HG02623 (cell line): ENCODE measurements at regions not wholly inside any gene's neighbourhood (a gene's known extent, or its start where the extent isn't known, plus 50 kb on each side); places are given as distances from the start of the nearest gene placed in this dataset.
"Not testable (repeated sequence)": the region's sequence is repeated elsewhere in the genome, so short reads cannot be mapped to it uniquely, and the experiment has no call there.

Experiments
- ATAC-seq: cut with Tn5 transposase; IDR thresholded peaks from one replicate; pipeline ENCODE4 v1.9.1; 2021; ENCODE audit warnings: moderate library complexity; ENCODE audit not compliant: unreplicated experiment

DNA sequence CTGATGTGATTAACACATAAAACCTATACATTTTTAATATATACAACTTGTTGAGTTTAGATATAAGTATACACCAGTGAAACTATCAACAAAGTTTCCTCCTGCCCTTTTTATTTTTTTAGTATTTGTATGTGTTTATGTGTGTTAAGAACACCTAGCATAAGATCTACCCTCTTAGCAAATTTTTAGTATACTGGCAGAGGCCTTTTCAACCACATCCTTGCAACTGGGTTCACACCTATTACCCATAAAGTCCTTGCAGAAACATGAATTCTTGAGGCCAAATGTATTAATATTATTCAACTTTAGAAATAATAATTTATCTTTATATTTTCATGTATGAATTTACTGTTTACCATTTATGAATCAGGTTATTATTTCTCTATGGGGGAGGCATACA, 119.7 kb upstream of the CRIM1 start:
- no peak for ATAC-seq

DNA sequence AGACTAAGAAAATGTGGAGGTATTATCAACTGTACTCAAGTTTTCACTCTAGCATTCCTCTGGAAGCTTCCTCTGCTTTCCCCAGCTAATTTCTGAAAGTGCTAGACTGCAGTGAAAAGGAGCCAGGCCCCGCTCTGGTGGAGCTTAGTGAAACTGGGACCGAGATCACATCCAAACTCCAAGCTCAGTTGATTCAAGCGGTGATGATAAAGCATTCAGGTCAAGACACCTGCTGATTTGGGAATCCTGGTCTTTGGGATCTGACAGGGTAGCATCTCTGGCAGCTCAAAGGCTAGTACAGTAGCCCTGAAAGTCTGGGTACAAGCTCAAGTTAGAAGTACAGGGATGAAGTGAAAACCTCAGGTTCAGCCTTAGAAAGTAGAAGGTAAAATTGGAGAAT, 120.2 kb upstream of the CRIM1 start:
- no peak for ATAC-seq

DNA sequence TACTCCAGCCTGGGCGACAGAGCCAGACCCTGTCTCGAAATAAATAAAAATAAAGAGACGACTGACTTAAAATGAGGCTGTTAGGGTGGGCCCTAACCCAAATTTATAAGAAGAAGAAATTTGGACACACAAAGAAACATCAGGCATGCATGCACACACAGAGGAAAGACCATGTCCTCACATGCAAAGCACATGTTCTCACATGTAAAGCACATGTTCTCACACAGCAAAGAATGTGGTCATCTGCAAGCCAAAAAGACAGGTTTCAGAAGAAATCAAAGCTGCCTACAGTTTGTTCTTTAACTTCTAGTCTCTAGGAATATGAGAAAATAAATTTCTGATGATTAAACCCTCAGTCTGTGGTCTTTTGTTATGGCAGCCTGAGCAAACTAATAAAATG, 132.3 kb upstream of the CRIM1 start:
- no peak for ATAC-seq

DNA sequence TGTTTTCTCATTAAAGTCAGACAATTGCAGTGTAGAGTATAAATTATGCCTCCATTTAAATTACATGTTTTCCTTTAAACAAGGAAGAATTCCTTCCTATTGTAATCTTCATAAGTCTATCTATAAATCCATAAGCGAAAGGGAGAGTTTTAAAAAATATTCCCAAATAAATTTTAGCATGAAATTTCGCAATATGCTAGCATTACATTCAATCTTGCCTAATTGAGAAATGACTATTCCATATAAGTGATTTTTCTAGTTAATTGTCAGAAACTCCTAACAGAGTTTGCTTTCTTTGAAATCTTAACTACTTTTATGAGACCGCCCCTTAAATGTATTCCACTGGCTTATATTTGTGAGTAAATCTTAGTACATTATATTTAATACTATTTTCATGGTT, 133.1 kb upstream of the CRIM1 start:
- ATAC-seq, result no peak

DNA sequence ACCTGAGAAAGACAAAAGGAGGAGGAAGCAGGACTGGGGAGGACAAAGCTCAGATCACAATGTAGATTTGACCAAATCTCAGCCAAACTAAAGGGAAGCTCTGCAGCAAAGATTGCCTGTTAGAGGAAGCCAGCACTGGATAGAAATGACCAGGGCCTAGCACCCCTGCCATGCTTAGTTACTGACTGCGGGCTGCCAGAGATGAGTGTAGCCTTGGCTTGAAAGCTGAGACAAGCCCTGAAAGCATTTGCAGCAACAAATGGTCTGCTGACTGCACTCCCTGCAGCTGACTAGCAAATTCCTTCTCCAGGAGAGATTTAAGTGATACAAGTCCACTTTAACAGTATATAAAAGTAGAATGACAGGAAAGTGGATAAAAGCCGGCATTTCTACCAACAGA, 140.9 kb upstream of the CRIM1 start:
- ATAC-seq, result no peak

DNA sequence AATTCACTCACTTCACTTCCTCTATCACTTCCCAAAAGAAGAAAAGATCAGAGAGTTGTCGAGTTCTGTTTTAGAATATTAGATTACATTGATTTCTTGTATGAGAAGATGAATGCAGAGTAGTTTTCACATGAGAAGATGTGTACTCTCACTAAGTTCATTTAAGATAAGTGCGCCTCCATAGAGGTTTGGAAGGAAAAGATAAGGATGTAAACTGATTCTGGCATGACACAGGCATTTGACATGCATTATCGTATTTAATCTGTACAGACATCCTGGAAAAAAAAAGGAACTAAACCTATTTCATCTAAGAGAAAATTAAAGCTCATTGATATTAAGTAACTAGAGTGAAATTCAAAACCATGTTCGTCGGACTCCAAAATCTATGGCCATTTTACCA, 152.2 kb upstream of the CRIM1 start:
- ATAC-seq, result no peak

DNA sequence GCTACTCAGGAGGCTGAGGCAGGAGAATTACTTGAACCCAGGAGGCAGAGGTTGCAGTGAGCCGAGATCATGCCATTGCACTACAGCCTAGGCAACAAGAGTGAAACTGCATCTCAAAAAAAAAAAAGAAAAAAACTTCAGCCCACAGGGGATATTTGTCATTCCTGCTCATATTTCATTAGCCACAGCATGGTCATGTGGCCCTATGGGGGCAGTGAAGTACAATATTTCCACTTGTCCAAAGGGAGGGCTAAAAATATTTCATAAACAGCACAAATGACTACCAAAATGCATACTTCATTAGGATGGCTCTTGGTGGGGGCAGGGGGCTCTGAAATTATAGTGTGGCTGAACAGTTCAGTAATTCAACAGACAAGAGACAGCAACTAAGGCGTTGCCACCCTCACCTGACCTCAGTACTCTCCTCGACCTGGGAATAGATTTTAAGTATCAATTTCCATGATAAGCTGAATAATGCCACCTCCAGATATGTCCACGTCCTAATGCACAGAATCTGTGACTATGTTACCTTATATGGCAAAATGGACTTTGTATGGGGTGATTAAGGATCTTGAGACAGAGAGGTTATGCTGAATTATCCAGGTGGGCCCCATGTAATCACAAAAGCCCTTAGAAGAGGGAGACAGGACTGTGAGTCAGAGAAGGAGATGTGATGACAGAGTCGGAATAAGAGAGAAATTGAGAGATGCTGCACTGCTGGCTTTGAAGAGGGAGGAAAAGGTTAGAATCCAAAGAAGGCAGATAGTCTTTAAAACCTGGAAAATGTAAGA, 158.2 kb upstream of the CRIM1 start:
- no peak for ATAC-seq

DNA sequence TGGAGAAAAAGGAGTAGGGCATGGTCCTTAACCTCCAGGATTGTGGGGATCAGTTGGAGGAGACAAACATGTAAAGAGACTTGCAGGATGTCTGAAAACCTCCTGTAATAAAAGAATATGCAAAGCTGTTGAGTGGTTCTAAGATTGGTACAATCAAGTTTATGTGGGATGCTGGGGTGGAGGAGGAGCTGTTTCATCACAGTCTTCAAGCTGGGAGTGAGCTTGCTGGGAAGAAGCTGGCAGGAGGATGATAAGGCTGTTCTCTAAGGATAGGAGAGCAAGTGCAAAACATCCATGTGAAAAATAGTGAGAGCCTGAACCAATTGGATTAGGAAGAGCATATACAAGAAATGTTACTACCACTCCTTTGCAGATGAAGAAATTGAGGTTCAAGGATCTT, 161.9 kb upstream of the CRIM1 start:
- ATAC-seq, result no peak

DNA sequence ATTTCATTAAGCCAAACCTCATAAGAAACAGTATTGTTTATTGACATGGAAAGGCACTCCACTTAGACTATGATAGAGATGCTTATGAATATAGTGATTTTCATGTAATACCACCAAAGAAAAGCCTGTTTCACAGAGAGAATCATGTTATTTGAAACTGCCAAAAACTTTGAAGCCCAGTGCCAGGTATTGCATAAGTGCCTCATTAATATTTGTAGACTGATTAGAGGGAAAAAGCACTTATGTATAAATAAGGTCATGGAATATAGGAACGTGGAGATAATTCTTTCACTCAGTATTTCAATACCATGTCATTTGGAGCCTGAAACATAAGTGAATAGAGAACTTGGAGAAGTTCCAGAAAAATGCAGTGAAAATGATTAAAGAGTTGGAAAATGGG, 162.6 kb upstream of the CRIM1 start:
- no peak for ATAC-seq

DNA sequence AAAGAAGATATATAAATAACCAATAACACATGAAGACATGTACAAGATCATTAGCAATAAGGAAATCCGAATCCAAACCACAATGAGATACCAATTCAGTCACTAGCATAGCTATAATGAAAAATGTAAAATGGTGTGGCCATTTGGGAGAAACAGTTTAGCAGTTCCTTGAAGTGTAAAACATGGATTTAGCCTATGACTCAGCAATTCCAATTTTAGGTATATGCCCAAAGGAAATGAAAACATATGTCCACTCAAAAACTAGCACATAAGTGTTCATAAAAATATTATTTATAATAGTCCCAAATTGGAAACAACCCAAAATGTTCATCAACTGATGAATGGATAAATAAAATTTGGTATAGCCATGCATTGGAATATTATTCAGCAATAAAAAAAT, 165.5 kb upstream of the CRIM1 start:
- ATAC-seq, result no peak

DNA sequence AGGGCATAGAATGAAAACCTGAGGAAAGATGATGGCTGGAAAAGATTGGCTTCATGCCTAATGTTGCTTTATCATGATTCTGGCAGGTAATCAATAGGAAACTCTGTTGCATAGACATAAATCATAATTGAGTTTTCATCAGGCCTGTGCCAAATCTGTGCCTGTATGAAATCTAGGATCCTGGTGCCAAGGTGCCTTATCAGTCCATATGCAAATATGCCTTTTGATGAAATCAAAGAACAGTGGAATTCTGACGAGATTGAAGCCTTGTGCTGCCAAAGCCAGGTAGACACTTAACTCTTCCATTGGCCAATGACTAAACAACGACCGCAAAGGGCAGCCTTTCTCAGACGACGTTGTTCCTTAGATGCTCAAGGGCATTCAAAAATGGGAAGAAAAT, 170.0 kb upstream of the CRIM1 start:
- no peak for ATAC-seq

DNA sequence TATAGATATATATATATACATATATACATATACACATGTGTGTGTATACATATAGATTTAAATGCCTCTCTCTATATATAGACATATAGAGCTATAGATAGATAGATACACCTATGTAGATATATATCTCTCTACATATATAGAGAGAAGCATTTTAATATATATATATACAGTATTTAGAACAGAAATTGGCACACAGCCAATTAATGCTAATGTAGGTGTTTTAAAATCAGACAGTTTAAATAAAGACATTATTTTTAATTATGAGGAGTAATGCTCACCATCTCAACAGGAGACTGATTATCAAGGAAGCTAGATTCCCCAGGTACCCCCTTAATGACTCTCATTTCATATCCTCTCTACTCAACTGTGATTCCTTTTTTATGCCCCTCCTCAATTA, 170.7 kb upstream of the CRIM1 start:
- no peak for ATAC-seq

DNA sequence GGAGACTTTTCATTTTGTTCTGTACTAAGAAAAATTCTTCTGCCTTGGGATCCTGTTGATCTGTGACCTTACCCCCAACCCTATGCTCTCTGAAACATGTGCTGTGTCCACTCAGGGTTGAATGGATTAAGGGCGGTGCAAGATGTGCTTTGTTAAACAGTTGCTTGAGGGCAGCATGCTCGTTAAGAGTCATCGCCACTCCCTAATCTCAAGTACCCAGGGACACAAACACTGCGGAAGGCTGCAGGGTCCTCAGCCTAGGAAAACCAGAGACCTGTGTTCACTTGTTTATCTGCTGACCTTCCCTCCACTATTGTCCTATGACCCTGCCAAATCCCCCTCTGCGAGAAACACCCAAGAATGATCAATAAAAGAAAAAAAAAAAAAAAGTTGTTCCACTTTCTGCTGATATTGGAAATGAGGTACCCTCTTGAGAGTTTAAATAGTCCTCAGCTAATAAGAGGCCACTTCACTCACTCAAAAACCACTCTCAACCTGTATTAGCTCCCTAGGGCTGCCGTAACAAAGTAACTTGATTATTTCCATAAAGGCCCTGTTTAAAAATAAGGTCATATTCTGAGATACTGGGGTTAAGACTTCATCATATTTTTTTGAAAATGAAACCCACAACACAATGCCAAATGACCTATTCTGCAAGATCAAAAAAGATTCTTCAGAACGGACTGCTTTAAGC, 174.6 kb upstream of the CRIM1 start:
- ATAC-seq, result not testable (repeated sequence)

DNA sequence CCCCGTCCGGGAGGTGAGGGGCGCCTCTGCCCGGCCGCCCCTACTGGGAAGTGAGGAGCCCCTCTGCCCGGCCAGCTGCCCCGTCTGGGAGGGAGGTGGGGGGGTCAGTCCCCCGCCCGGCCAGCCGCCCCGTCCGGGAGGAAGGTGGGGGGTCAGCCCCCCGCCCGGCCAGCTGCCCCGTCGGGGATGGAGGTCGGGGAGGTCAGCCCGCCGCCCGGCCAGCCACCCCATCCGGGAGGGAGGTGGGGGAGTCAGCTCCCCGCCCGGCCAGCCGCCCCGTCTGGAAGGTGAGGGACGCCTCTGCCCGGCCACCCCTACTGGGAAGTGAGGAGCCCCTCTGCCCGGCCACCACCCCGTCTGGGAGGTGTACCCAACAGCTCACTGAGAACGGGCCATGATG, 175.3 kb upstream of the CRIM1 start:
- ATAC-seq, result not testable (repeated sequence)

DNA sequence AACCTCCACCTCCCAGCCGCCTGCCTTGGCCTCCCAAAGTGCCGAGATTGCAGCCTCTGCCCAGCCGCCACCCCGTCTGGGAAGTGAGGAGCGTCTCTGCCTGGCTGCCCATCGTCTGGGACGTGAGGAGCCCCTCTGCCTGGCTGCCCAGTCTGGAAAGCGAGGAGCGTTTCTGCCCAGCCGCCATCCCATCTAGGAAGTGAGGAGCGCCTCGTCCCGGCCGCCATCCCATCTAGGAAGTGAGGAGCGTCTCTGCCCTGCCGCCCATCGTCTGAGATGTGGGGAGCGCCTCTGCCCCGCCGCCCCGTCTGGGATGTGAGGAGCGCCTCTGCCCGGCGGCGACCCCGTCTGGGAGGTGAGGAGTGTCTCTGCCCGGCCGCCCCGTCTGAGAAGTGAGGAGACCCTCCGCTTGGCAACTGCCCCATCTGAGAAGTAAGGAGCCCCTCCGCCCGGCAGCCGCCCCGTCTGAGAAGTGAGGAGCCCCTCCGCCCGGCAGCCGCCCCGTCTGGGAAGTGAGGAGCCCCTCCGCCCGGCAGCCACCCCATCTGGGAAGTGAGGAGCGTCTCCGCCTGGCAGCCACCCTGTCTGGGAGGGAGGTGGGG, 175.8 kb upstream of the CRIM1 start:
- not testable (repeated sequence) for ATAC-seq

DNA sequence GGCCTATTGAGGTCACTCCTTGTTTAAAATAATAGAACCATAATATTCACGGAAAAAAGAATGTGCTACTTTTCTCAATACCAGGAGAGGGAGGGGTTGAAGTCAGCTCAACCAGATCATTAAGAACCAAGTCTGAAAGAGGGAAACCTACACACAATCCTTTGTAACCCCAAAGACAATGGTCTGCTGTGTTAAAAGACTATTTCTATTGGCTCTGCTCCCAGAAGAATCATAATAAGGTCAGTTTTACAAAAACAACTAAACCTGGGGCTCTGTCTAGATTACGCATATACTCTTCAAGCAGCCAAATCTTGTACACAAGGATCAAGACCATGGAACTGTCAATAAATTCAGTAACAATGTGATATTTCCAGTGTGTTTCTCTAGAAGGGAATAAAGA, 177.2 kb upstream of the CRIM1 start:
- no peak for ATAC-seq

DNA sequence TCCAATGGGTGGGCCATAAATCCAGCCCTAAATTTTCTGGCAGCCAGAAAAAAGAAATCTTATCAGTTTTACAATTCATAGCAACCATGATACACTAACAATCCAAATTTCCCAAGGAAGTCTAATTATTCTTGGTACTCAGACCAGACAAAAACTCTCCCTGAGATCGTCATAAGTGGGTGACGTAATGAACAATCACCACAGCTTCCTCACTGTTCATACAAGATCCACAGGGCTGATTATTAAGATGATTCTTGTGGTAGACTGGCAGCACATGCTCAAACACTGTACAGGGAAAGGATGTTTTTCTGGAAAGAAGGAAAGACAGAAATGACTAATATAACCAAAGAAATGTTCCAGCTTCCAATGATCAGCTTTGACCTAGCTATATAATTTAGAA, 178.3 kb upstream of the CRIM1 start:
- no peak for ATAC-seq

DNA sequence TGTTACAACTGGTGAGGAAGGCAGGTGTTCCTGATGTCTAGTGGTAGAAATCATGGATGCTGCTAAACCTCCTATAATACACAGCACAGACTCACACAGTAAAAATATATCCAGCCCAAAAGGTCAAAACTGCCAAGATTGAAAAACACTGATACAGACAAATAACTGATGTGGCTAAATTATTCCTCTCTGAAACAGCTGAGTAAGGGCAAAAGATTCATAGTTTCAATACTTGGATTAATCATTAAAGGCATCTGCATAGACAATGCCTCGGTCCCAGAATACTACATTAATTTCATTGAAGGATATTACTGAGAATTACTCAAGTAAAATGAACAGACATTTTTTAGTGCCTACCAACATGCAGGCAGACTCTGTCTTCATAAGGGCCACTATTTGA, 180.7 kb upstream of the CRIM1 start:
- no peak for ATAC-seq

DNA sequence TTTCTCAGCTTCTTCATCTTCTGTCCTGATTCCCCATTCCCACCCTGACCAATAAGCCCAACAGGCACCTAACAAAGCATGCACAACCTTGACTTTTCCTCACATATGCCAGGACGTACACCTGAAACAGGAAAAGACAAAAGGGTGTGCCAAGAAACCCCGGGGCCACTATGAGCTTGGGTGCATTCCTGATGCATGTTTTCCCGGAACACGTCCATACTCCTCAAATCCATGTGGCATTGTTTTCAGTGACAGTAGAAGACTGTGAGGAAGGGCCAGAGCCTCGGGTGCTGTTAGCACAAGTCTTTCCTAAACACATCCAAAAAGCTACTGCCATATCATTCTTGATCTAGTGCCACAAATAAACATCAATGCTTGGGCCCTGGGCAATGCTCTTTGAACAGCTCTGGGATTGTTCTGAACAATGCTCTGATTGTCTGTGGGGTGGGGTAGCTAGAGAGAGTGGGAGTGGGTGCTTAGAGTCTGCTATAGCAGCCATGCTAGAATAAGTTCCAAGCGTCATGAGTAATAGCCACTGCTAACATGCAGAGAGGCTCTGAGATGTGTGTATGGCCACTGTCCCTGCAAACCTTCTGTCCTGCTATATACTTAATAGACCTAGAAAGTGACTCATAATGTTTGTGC, 181.7 kb upstream of the CRIM1 start:
- ATAC-seq, result no peak

DNA sequence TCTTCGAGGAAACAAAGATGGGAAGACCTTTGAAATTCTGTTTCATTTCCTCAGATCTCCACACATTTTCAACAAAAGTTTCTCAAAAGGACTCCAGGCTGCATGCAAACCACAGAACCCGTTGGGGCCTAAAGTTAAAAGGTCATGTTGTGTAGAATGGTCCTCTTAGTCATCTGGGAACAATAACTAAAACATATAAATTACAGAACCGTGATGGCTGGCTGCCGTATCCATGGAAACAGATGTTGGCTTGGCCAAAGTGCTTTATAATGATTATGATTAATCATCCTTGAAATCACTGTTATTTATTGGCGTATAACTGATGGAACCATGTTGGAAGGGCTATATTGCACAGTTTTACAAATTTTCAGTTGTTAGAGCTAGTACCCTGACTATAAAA, 182.8 kb upstream of the CRIM1 start:
- ATAC-seq, result no peak

DNA sequence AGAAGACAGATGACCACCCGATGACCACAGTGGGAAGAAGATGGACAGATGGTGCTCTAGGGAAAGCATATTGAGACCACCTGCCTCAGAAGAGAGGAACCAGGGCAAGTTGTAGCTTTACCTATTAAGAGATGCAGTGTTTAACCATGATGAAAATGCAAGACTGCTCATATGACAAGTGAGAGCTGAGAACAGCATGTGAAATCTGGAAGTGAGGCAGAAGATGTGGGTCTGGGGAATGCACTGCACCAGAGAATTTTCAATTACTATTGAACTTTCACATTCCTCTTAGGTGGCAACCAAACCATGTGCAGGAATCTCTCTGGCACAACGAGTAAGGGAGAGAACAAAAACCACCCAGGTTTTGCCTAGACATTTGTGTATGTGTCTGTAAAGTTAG, 184.8 kb upstream of the CRIM1 start:
- ATAC-seq, result no peak

DNA sequence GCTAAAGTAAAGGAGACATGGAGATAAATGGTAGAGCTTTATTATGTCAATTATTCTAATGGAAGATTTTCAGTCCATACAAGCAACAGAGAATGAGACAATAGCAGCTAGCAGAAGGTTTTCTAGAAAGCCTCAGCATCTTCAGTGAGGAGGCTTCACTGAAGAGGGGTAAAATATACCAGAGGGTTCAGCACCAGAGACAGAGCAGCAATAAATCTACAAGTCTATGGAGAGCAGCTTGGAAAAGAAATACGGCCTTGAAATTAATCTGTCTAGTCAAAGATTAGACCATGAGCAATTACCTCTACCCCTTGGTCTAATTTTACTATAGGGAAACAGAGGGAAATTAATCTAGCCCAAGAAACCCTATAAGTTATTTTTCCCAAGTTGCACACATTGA, 185.7 kb upstream of the CRIM1 start:
- ATAC-seq, result no peak
